GM23338 (cell line): ENCODE measurements at regions not wholly inside any gene's neighbourhood (a gene's known extent, or its start where the extent isn't known, plus 50 kb on each side); places are given as distances from the start of the nearest gene placed in this dataset.
A peak's percentile ranks its signal among the peaks of the same experiment; 100 is the strongest.

ENCODE experiments used
- ATAC-seq: fragments of 200-7000 bp; cut with Tn5 transposase; 3 replicates; pipeline ENCODE4 v1.9.1; 2020
- DNase-seq: peaks from one replicate; pipeline ENCODE4 v3.0.0-alpha.2; 2015; ENCODE audit warnings: low spot score
- H2AFZ ChIP-seq: fragments of 200-600 bp; sonication (generic); 2 replicates; pipeline ENCODE4 v1.8.0; 2016; ENCODE audit warnings: antibody characterized with exemption, mild to moderate bottlenecking, moderate library complexity
- H3F3A ChIP-seq: fragments of 200-600 bp; sonication (generic); replicated peaks from 2 replicates; pipeline ENCODE4 v1.8.0; 2017; ENCODE audit warnings: antibody characterized with exemption, mixed run types, low read depth
- H3K27ac ChIP-seq: fragments of 200-600 bp; sonication (generic); 2 replicates; pipeline ENCODE4 v1.6.1; 2016; ENCODE audit warnings: low read depth
- H3K27me3 ChIP-seq: fragments of 200-600 bp; sonication (generic); 2 replicates; pipeline ENCODE4 v1.8.0; 2016; ENCODE audit warnings: mild to moderate bottlenecking, mixed run types, moderate library complexity; ENCODE audit not compliant: insufficient read depth
- H3K36me3 ChIP-seq: fragments of 200-600 bp; sonication (generic); 2 replicates; pipeline ENCODE4 v1.8.0; 2016; ENCODE audit warnings: mild to moderate bottlenecking; ENCODE audit not compliant: insufficient read depth
- H3K4me1 ChIP-seq: fragments of 200-600 bp; sonication (generic); 2 replicates; pipeline ENCODE4 v1.8.0; 2016; ENCODE audit warnings: mild to moderate bottlenecking, moderate library complexity; ENCODE audit not compliant: insufficient read depth
- H3K4me2 ChIP-seq: fragments of 200-600 bp; sonication (generic); 2 replicates; pipeline ENCODE4 v1.7.1; 2017; ENCODE audit warnings: mixed run types
- H3K4me3 ChIP-seq: fragments of 200-600 bp; sonication (generic); 2 replicates; pipeline ENCODE4 v1.6.1; 2016; ENCODE audit warnings: mixed run types
- H3K79me2 ChIP-seq: fragments of 200-600 bp; sonication (generic); replicated peaks from 2 replicates; pipeline ENCODE4 v1.8.0; 2017; ENCODE audit warnings: mild to moderate bottlenecking; ENCODE audit not compliant: insufficient read depth
- H3K9me2 ChIP-seq: fragments of 200-600 bp; sonication (generic); 2 replicates; pipeline ENCODE4 v1.8.0; 2017; ENCODE audit not compliant: insufficient read depth
- H4K20me1 ChIP-seq: fragments of 200-600 bp; sonication (generic); replicated peaks from 2 replicates; pipeline ENCODE4 v1.8.0; 2017; ENCODE audit warnings: mild to moderate bottlenecking; ENCODE audit not compliant: insufficient read depth
- H3K27ac Mint-ChIP-seq: 2 replicates; pipeline ENCODE4 v1.8.0; 2020; ENCODE audit warnings: inconsistent platforms, mild to moderate bottlenecking, moderate library complexity, mixed read lengths
- H3K27me3 Mint-ChIP-seq: 3 replicates; pipeline ENCODE4 v1.8.0; 2022; ENCODE audit warnings: low read depth, mild to moderate bottlenecking, moderate library complexity, mixed read lengths, inconsistent platforms; ENCODE audit not compliant: insufficient read depth, poor library complexity
- H3K36me3 Mint-ChIP-seq: 3 replicates; pipeline ENCODE4 v1.8.0; 2021; ENCODE audit warnings: low read depth, mild to moderate bottlenecking, inconsistent platforms, moderate library complexity, mixed read lengths
- H3K4me1 Mint-ChIP-seq: 3 replicates; pipeline ENCODE4 v1.8.0; 2020; ENCODE audit warnings: mild to moderate bottlenecking, inconsistent platforms, mixed read lengths
- H3K4me3 Mint-ChIP-seq: 3 replicates; pipeline ENCODE4 v1.8.0; 2021; ENCODE audit warnings: moderate library complexity, mild to moderate bottlenecking, inconsistent platforms, mixed read lengths
- H3K9me3 Mint-ChIP-seq: 3 replicates; pipeline ENCODE4 v1.8.0; 2020; ENCODE audit warnings: moderate library complexity, mild to moderate bottlenecking, inconsistent platforms, mixed read lengths
- CREB1 ChIP-seq: fragments of 250-450 bp; sonication (Bioruptor Pico); IDR thresholded peaks from 2 replicates; pipeline ENCODE4 v1.5.0; 2020; ENCODE audit warnings: low read depth, mild to moderate bottlenecking, moderate library complexity
- CTCF ChIP-seq, 2 experiments: fragments of 200-600 bp in 1 of 2; sonication (generic) in 1 of 2; conservative IDR thresholded peaks; 2 replicates each; pipeline versions ENCODE4 v1.5.1 to v1.6.1; 2016 to 2017; ENCODE audit warnings: antibody characterized with exemption in 2 of 2, low read depth in 2 of 2, mild to moderate bottlenecking in 2 of 2, moderate library complexity in 1 of 2
- ETS1 ChIP-seq: IDR thresholded peaks from 2 replicates; pipeline ENCODE4 v1.6.1; 2016; ENCODE audit warnings: antibody characterized with exemption
- EZH2 ChIP-seq: fragments of 200-600 bp; sonication (generic); IDR thresholded peaks from one replicate; pipeline ENCODE4 v1.8.0; 2017; ENCODE audit warnings: antibody characterized with exemption, mild to moderate bottlenecking, low read depth; ENCODE audit not compliant: unreplicated experiment
- EZH2phosphoT487 ChIP-seq: fragments of 200-600 bp; sonication (generic); IDR thresholded peaks from one replicate; pipeline ENCODE4 v1.8.1; 2018; ENCODE audit warnings: antibody characterized with exemption; ENCODE audit not compliant: unreplicated experiment
- JUNB ChIP-seq: IDR thresholded peaks from one replicate; pipeline ENCODE4 v1.6.1; 2016; ENCODE audit warnings: antibody characterized with exemption; ENCODE audit not compliant: unreplicated experiment
- NANOG ChIP-seq: IDR thresholded peaks from 2 replicates; pipeline ENCODE4 v1.6.1; 2016; ENCODE audit warnings: antibody characterized with exemption, borderline replicate concordance
- POLR2AphosphoS5 ChIP-seq: IDR thresholded peaks from 2 replicates; pipeline ENCODE4 v1.6.1; 2016; ENCODE audit warnings: antibody characterized with exemption, low read depth
- REST ChIP-seq: IDR thresholded peaks from one replicate; pipeline ENCODE4 v1.6.1; 2018; ENCODE audit warnings: antibody characterized with exemption; ENCODE audit not compliant: unreplicated experiment
- STAT1 ChIP-seq: IDR thresholded peaks from one replicate; pipeline ENCODE4 v1.6.1; 2016; ENCODE audit warnings: antibody characterized with exemption; ENCODE audit not compliant: unreplicated experiment
- ZNF114 ChIP-seq: fragments of 250-450 bp; sonication (Bioruptor Pico); IDR thresholded peaks from 2 replicates; pipeline ENCODE4 v1.5.0; 2020; ENCODE audit warnings: mild to moderate bottlenecking, moderate library complexity
- ZNF331 ChIP-seq: fragments of 250-450 bp; sonication (Bioruptor Pico); IDR thresholded peaks from 2 replicates; pipeline ENCODE4 v1.5.0; 2020; ENCODE audit warnings: low read depth, mild to moderate bottlenecking, moderate library complexity
- ZNF462 ChIP-seq: fragments of 250-450 bp; sonication (Bioruptor Pico); IDR thresholded peaks from 2 replicates; pipeline ENCODE4 v1.5.0; 2020; ENCODE audit warnings: mild to moderate bottlenecking, moderate library complexity

- H3K36me3 Mint-ChIP-seq, result no peaks in the 10 kb centered on the region
- Histone ChIP-seq H3K4me1 (no peaks in the 10 kb centered on the region; the same call in 1 of the 2 replicates), H3K27ac (no peak overlapping the region), H3K4me3 (no peak overlapping the region), H3K79me2 (no peaks in the 10 kb centered on the region), H4K20me1 (no peaks in the 10 kb centered on the region), H3K27me3 (no peaks in the 10 kb centered on the region), H3K36me3 (no peaks in the 10 kb centered on the region), H3F3A (no peaks in the 10 kb centered on the region), H3K9me2 (no peaks in the 10 kb centered on the region), H2AFZ (peak overlapping the region; percentile 44; the same call in 1 of the 2 replicates), H3K4me2 (no peak overlapping the region)
- no peak for ATAC-seq
- no peak overlapping the region for H3K27ac Mint-ChIP-seq
- no peaks in the 10 kb centered on the region for H3K27me3 Mint-ChIP-seq
- no peaks in the 10 kb centered on the region for H3K9me3 Mint-ChIP-seq
- TF ChIP-seq REST (no peak), EZH2 (no peak), ZNF331 (CRISPR knock-in tag) (no peak), CREB1 (CRISPR knock-in tag) (no peak), ZNF114 (CRISPR knock-in tag) (no peak), CTCF (conservative IDR thresholded peaks at IDR 0.05; ENCODE audit: low read depth in 2 of 2) (no peak), POLR2AphosphoS5 (no peak), NANOG (no peak), EZH2phosphoT487 (no peak), ZNF462 (no peak), ETS1 (no peak), STAT1 (no peak), JUNB (no peak)
- no peaks in the 10 kb centered on the region for H3K4me1 Mint-ChIP-seq
- no peak for DNase-seq
- H3K4me3 Mint-ChIP-seq, result no peak overlapping the region
Observed at GRCh38 chr2:118363604-118364003, 275.3 kb downstream of the INSIG2 start.
